Sigmoid colon (tissue), 4 donors: ENCODE measurements at regions not wholly inside any gene's neighbourhood (a gene's known extent, or its start where the extent isn't known, plus 50 kb on each side); places are given as distances from the start of the nearest gene placed in this dataset.

Experiments
- CTCF ChIP-seq, 4 experiments: fragments of 450-650 bp in 3 of 4; fragments of 200-600 bp in 1 of 4; IDR thresholded peaks; one replicate each; pipeline ENCODE4 v1.5.1; 2016 to 2019; ENCODE audit warnings: antibody characterized with exemption in 4 of 4, mild to moderate bottlenecking in 3 of 4, moderate library complexity in 2 of 4
- EP300 ChIP-seq, 4 donors: sonication (generic); formaldehyde crosslinking; IDR thresholded peaks; one replicate each; pipeline ENCODE4 v1.6.1; 2017; ENCODE audit warnings: antibody characterized with exemption in 4 of 4
- POLR2A ChIP-seq, 2 donors: fragments of 450-650 bp; IDR thresholded peaks; one replicate each; pipeline ENCODE4 v1.6.1; 2016; ENCODE audit warnings: antibody characterized with exemption in 2 of 2, mild to moderate bottlenecking in 2 of 2, moderate library complexity in 2 of 2
- POLR2AphosphoS5 ChIP-seq, 4 donors: sonication (generic); formaldehyde crosslinking; IDR thresholded peaks; one replicate each; pipeline ENCODE4 v1.6.1; 2017; ENCODE audit warnings: antibody characterized with exemption in 4 of 4

DNA sequence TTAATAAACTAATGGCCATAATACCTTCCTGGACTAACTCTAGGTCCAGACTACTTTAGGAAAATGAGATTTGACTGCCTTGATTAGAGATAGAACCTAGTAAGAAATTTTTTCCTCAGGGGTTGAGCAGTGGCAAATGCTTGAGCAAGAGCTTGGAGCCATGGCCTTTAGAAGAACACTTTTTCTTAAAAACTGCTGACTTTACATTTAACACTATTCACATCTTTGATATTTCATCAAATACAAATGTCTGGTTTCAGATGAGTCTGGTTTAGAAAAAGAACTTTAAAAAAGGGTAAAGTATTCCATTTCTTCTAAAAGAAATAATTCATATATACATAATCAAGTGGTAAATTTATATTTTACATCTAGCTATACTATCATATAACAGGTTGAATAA is 680.9 kb upstream of the PITX2 start:
- TF ChIP-seq CTCF (IDR thresholded peaks at IDR 0.05) (no peak), EP300 (IDR thresholded peaks at IDR 0.05) (no peak), POLR2AphosphoS5 (IDR thresholded peaks at IDR 0.05) (no peak), POLR2A (IDR thresholded peaks at IDR 0.05) (no peak)
